H9 (cell line): ENCODE measurements at regions not wholly inside any gene's neighbourhood (a gene's known extent, or its start where the extent isn't known, plus 50 kb on each side); places are given as distances from the start of the nearest gene placed in this dataset.

Experiments
- DNase-seq: peaks from one replicate; pipeline ENCODE4 v3.0.0-alpha.2; 2017
- H2AFZ ChIP-seq: one replicate; pipeline ENCODE4 v1.6.1; 2013; ENCODE audit warnings: mild to moderate bottlenecking, low read length, control low read depth, moderate library complexity
- H2AK5ac ChIP-seq: 2 replicates; pipeline ENCODE4 v1.6.1; 2013; ENCODE audit warnings: low read length, control low read depth, mixed read lengths; ENCODE audit not compliant: insufficient read length
- H2BK120ac ChIP-seq: one replicate; pipeline ENCODE4 v1.6.1; 2013; ENCODE audit warnings: low read depth, mild to moderate bottlenecking, low read length, control low read depth, inconsistent platforms; ENCODE audit not compliant: poor library complexity, severe bottlenecking
- H2BK12ac ChIP-seq: 2 replicates; pipeline ENCODE4 v1.6.1; 2013; ENCODE audit warnings: low read length, control low read depth, mixed read lengths, low read depth; ENCODE audit not compliant: insufficient read length
- H2BK15ac ChIP-seq: 2 replicates; pipeline ENCODE4 v1.6.1; 2013; ENCODE audit warnings: low read depth, low read length, control low read depth
- H2BK20ac ChIP-seq: one replicate; pipeline ENCODE4 v1.6.1; 2013; ENCODE audit warnings: low read depth, mild to moderate bottlenecking, low read length, control low read depth, inconsistent platforms; ENCODE audit not compliant: poor library complexity, severe bottlenecking
- H2BK5ac ChIP-seq: 2 replicates; pipeline ENCODE4 v1.6.1; 2013; ENCODE audit warnings: low read length, control low read depth, mixed read lengths; ENCODE audit not compliant: insufficient read length
- H3K14ac ChIP-seq: 2 replicates; pipeline ENCODE4 v1.6.1; 2013; ENCODE audit warnings: low read length, control low read depth; ENCODE audit not compliant: insufficient read depth
- H3K18ac ChIP-seq: 2 replicates; pipeline ENCODE4 v1.6.1; 2013; ENCODE audit warnings: low read depth, mild to moderate bottlenecking, mixed read lengths, low read length, control low read depth; ENCODE audit not compliant: insufficient read length
- H3K23ac ChIP-seq: 2 replicates; pipeline ENCODE4 v1.6.1; 2013; ENCODE audit warnings: low read length, control low read depth, mixed read lengths, low read depth; ENCODE audit not compliant: insufficient read length
- H3K23me2 ChIP-seq: 2 replicates; pipeline ENCODE4 v1.6.1; 2013; ENCODE audit warnings: low read depth, mild to moderate bottlenecking, mixed read lengths, low read length, control low read depth; ENCODE audit not compliant: insufficient read length, poor library complexity, severe bottlenecking
- H3K27ac ChIP-seq: 2 replicates; pipeline ENCODE4 v1.5.1; 2013; ENCODE audit warnings: low read length, control low read depth, mixed read lengths, low read depth; ENCODE audit not compliant: insufficient read length
- H3K27me3 ChIP-seq: 2 replicates; pipeline ENCODE4 v1.6.1; 2013; ENCODE audit warnings: low read length, control low read depth, inconsistent platforms; ENCODE audit not compliant: insufficient read depth
- H3K4ac ChIP-seq: 2 replicates; pipeline ENCODE4 v1.6.1; 2013; ENCODE audit warnings: low read depth, mild to moderate bottlenecking, control low read depth, inconsistent platforms, low read length, moderate library complexity
- H3K4me1 ChIP-seq: 2 replicates; pipeline ENCODE4 v1.6.1; 2013; ENCODE audit warnings: low read length, control low read depth, inconsistent platforms; ENCODE audit not compliant: insufficient read depth
- H3K4me2 ChIP-seq: 2 replicates; pipeline ENCODE4 v1.6.1; 2013; ENCODE audit warnings: low read length, control low read depth, mixed read lengths; ENCODE audit not compliant: insufficient read length, insufficient read depth
- H3K56ac ChIP-seq: 2 replicates; pipeline ENCODE4 v1.6.1; 2013; ENCODE audit warnings: low read depth, mild to moderate bottlenecking, mixed read lengths, low read length, control low read depth; ENCODE audit not compliant: insufficient read length
- H3K79me1 ChIP-seq: 2 replicates; pipeline ENCODE4 v1.6.1; 2013; ENCODE audit warnings: low read depth, mild to moderate bottlenecking, moderate library complexity, low read length, control low read depth, inconsistent platforms; ENCODE audit not compliant: insufficient read depth, poor library complexity, severe bottlenecking
- H3K79me2 ChIP-seq: 2 replicates; pipeline ENCODE4 v1.6.1; 2013; ENCODE audit warnings: low read length, control low read depth, inconsistent platforms; ENCODE audit not compliant: insufficient read depth
- H3K9ac ChIP-seq: 2 replicates; pipeline ENCODE4 v1.6.1; 2013; ENCODE audit warnings: low read length, control low read depth, mixed read lengths; ENCODE audit not compliant: insufficient read length; ENCODE audit errors: extremely low read depth
- H3K9me3 ChIP-seq: one replicate; pipeline ENCODE4 v1.6.1; 2013; ENCODE audit warnings: low read depth, low read length, inconsistent platforms; ENCODE audit not compliant: control insufficient read depth
- H3T11ph ChIP-seq: one replicate; pipeline ENCODE4 v1.6.1; 2013; ENCODE audit warnings: mild to moderate bottlenecking, low read length, control low read depth, inconsistent platforms
- H4K20me1 ChIP-seq: one replicate; pipeline ENCODE4 v1.6.1; 2013; ENCODE audit not compliant: control insufficient read depth, insufficient read length, insufficient read depth
- H4K5ac ChIP-seq: 2 replicates; pipeline ENCODE4 v1.6.1; 2013; ENCODE audit warnings: low read depth, mild to moderate bottlenecking, mixed read lengths, low read length, control low read depth; ENCODE audit not compliant: insufficient read length
- H4K8ac ChIP-seq: replicated peaks from 2 replicates; pipeline ENCODE4 v1.6.1; 2013; ENCODE audit warnings: low read length, control low read depth, mixed read lengths, low read depth; ENCODE audit not compliant: insufficient read length
- H4K91ac ChIP-seq: 2 replicates; pipeline ENCODE4 v1.6.1; 2013; ENCODE audit warnings: low read depth, mild to moderate bottlenecking, moderate library complexity, mixed read lengths, low read length, control low read depth; ENCODE audit not compliant: insufficient read length
- H3K27ac Mint-ChIP-seq, 3 experiments: 2 replicates in 2 of 3; 3 replicates in 1 of 3; pipeline ENCODE4 v1.8.0; 2020 to 2021; ENCODE audit warnings: mixed read lengths in 3 of 3, mild to moderate bottlenecking in 1 of 3, moderate library complexity in 1 of 3
- H3K27me3 Mint-ChIP-seq: 2 replicates; pipeline ENCODE4 v1.8.0; 2021; ENCODE audit warnings: low read depth, mild to moderate bottlenecking, moderate library complexity, mixed read lengths
- H3K36me3 Mint-ChIP-seq, 3 experiments: 2 replicates in 2 of 3; 3 replicates in 1 of 3; pipeline ENCODE4 v1.8.0; 2020 to 2021; ENCODE audit warnings: low read depth in 3 of 3, mixed read lengths in 3 of 3; ENCODE audit not compliant: insufficient read depth in 1 of 3
- H3K4me1 Mint-ChIP-seq, 2 experiments: 2 replicates each; pipeline ENCODE4 v1.8.0; 2020; ENCODE audit warnings: mixed read lengths in 2 of 2
- H3K4me3 Mint-ChIP-seq, 2 experiments: 2 replicates in 1 of 2; 3 replicates in 1 of 2; pipeline ENCODE4 v1.8.0; 2020 to 2021; ENCODE audit warnings: mild to moderate bottlenecking in 2 of 2, mixed read lengths in 2 of 2, moderate library complexity in 1 of 2
- H3K9me3 Mint-ChIP-seq, 2 experiments: 2 replicates in 1 of 2; 3 replicates in 1 of 2; pipeline ENCODE4 v1.8.0; 2020; ENCODE audit warnings: mild to moderate bottlenecking in 2 of 2, mixed read lengths in 2 of 2, moderate library complexity in 1 of 2
- CTCF ChIP-seq: fragments of 200-600 bp; sonication (generic); conservative IDR thresholded peaks from 3 replicates; pipeline ENCODE4 v1.8.0; 2021; ENCODE audit warnings: antibody characterized with exemption, mild to moderate bottlenecking
- WGBS: extraction: QIAGEN DNeasy Blood & Tissue Kit; methylation state at CpG from one replicate; pipeline ENCODE4 v1.1.7; 2013; ENCODE audit warnings: missing lambda C conversion rate, low lambda C conversion rate, mixed read lengths; ENCODE audit not compliant: insufficient read length; ENCODE audit errors: extremely low coverage; 5-methylcytosine and 5-hydroxymethylcytosine counted together

GRCh38 chr16:82364690-82365089, 194.7 kb upstream of the MPHOSPH6 start:
- no peaks in the 10 kb centered on the region for H4K20me1 ChIP-seq
- Mint-ChIP-seq H3K4me1 (peaks cover 0 to 3% of the 10 kb centered on the region in 2 experiments; a peak in 1 of 4 replicates), H3K9me3 (no peaks in the 10 kb centered on the region), H3K4me3 (no peak overlapping the region), H3K27ac (no peak overlapping the region), H3K36me3 (no peaks in the 10 kb centered on the region), H3K27me3 (no peaks in the 10 kb centered on the region; the same call in 1 of the 2 replicates)
- no peak overlapping the region for H3K18ac ChIP-seq
- no peak overlapping the region for H3K9ac ChIP-seq
- no peak overlapping the region for H2BK20ac ChIP-seq
- H3K23ac ChIP-seq = no peak overlapping the region
- H3K4ac ChIP-seq = no peak overlapping the region
- H2BK5ac ChIP-seq = no peak overlapping the region
- H3K23me2 ChIP-seq = no peaks in the 10 kb centered on the region
- no peak overlapping the region for H4K8ac ChIP-seq
- no peak overlapping the region for H3K4me2 ChIP-seq
- no peak overlapping the region for H2BK12ac ChIP-seq
- H4K5ac ChIP-seq = no peak overlapping the region
- no peak for DNase-seq
- no peaks in the 10 kb centered on the region for H3K79me2 ChIP-seq
- H3K27me3 ChIP-seq = no peaks in the 10 kb centered on the region
- H3K56ac ChIP-seq = no peak overlapping the region
- H3K14ac ChIP-seq = no peak overlapping the region
- H3K9me3 ChIP-seq = no peaks in the 10 kb centered on the region
- H2BK15ac ChIP-seq = no peak overlapping the region
- WGBS = no CpG with 5 or more reads among the region's 2 CpGs
- no peak overlapping the region for H2AK5ac ChIP-seq
- no peak overlapping the region for H2BK120ac ChIP-seq
- no peak overlapping the region for H4K91ac ChIP-seq
- no peaks in the 10 kb centered on the region for H3K4me1 ChIP-seq
- TF ChIP-seq CTCF = no peak
- no peak overlapping the region for H3T11ph ChIP-seq
- no peaks in the 10 kb centered on the region for H3K79me1 ChIP-seq
- no peak overlapping the region for H3K27ac ChIP-seq
- H2AFZ ChIP-seq = no peak overlapping the region
